ENCODE measurements at regions not wholly inside any gene's neighbourhood (a gene's known extent, or its start where the extent isn't known, plus 50 kb on each side); places are given as distances from the start of the nearest gene placed in this dataset.

DNA sequence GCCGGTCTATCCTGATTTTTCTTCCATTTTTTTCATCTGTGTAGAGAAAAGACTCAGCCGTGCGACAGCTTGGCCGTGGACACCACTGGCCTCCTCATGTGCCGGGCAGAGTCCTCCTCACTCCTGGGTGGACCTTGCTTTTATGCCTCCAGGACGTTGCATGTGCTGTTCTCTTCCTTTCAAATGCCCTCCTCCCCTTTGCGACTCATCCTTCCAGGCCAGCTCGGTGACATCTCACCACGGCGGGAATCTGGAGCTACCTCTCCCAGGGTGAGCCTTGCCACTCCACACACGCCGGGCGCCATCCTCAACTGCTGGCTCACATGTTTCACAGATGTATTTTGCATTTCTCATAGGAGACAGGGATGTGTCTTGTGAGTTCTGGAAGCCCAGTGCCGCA, 198.5 kb upstream of the HDAC4 start:
- TF ChIP-seq ZNF510 (tag by site-specific recombination; IDR thresholded peaks at IDR 0.05; ENCODE audit: insufficient replicate concordance) = no peak
- no peak for TF ChIP-seq ZBTB20 (tag by site-specific recombination; IDR thresholded peaks at IDR 0.05)
- TF ChIP-seq, protein P1, sequence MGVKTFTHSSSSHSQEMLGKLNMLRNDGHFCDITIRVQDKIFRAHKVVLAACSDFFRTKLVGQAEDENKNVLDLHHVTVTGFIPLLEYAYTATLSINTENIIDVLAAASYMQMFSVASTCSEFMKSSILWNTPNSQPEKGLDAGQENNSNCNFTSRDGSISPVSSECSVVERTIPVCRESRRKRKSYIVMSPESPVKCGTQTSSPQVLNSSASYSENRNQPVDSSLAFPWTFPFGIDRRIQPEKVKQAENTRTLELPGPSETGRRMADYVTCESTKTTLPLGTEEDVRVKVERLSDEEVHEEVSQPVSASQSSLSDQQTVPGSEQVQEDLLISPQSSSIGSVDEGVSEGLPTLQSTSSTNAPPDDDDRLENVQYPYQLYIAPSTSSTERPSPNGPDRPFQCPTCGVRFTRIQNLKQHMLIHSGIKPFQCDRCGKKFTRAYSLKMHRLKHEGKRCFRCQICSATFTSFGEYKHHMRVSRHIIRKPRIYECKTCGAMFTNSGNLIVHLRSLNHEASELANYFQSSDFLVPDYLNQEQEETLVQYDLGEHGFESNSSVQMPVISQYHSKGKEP (tag by site-specific recombination; IDR thresholded peaks at IDR 0.05) = no peak
- TF ChIP-seq, protein P2, sequence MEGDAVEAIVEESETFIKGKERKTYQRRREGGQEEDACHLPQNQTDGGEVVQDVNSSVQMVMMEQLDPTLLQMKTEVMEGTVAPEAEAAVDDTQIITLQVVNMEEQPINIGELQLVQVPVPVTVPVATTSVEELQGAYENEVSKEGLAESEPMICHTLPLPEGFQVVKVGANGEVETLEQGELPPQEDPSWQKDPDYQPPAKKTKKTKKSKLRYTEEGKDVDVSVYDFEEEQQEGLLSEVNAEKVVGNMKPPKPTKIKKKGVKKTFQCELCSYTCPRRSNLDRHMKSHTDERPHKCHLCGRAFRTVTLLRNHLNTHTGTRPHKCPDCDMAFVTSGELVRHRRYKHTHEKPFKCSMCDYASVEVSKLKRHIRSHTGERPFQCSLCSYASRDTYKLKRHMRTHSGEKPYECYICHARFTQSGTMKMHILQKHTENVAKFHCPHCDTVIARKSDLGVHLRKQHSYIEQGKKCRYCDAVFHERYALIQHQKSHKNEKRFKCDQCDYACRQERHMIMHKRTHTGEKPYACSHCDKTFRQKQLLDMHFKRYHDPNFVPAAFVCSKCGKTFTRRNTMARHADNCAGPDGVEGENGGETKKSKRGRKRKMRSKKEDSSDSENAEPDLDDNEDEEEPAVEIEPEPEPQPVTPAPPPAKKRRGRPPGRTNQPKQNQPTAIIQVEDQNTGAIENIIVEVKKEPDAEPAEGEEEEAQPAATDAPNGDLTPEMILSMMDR (tag by site-specific recombination; IDR thresholded peaks at IDR 0.05) = no peak
- TF ChIP-seq ZNF121 (tag by site-specific recombination; IDR thresholded peaks at IDR 0.05) = no peak
- TF ChIP-seq, protein P3, sequence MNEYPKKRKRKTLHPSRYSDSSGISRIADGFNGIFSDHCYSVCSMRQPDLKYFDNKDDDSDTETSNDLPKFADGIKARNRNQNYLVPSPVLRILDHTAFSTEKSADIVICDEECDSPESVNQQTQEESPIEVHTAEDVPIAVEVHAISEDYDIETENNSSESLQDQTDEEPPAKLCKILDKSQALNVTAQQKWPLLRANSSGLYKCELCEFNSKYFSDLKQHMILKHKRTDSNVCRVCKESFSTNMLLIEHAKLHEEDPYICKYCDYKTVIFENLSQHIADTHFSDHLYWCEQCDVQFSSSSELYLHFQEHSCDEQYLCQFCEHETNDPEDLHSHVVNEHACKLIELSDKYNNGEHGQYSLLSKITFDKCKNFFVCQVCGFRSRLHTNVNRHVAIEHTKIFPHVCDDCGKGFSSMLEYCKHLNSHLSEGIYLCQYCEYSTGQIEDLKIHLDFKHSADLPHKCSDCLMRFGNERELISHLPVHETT (tag by site-specific recombination; IDR thresholded peaks at IDR 0.05) = no peak
- no peak for TF ChIP-seq ZNF214 (tag by site-specific recombination; IDR thresholded peaks at IDR 0.05; ENCODE audit: borderline replicate concordance)
- TF ChIP-seq KLF1 (tag by site-specific recombination; IDR thresholded peaks at IDR 0.05) = no peak
- TF ChIP-seq ZNF561 (tag by site-specific recombination; IDR thresholded peaks at IDR 0.05; ENCODE audit: borderline replicate concordance) = no peak
- no peak for TF ChIP-seq ZNF10 (tag by site-specific recombination; IDR thresholded peaks at IDR 0.05)
- no peak for TF ChIP-seq ZNF707 (tag by site-specific recombination; IDR thresholded peaks at IDR 0.05)
- no peak for TF ChIP-seq SP2 (tag by site-specific recombination; IDR thresholded peaks at IDR 0.05)
- no peak for TF ChIP-seq ZNF133 (tag by site-specific recombination; IDR thresholded peaks at IDR 0.05)
- no peak for TF ChIP-seq ZNF112 (tag by site-specific recombination; IDR thresholded peaks at IDR 0.05)

All from HEK293 (cell line).